ENCODE measurements at regions not wholly inside any gene's neighbourhood (a gene's known extent, or its start where the extent isn't known, plus 50 kb on each side); places are given as distances from the start of the nearest gene placed in this dataset.

GRCh38 chr6:12232339-12232738 is 57.8 kb upstream of the EDN1 start:
- no peak for TF ChIP-seq CTCF (IDR thresholded peaks at IDR 0.05; ENCODE audit: insufficient read depth, low read length)
- TF ChIP-seq REST (IDR thresholded peaks at IDR 0.05; ENCODE audit: insufficient replicate concordance, low read depth), result no peak

All from HL-60 (cell line).